Femur (tissue), 1 donor: ENCODE measurements at regions not wholly inside any gene's neighbourhood (a gene's known extent, or its start where the extent isn't known, plus 50 kb on each side); places are given as distances from the start of the nearest gene placed in this dataset.
"Not testable (repeated sequence)": the region's sequence is repeated elsewhere in the genome, so short reads cannot be mapped to it uniquely, and the experiment has no call there.

Source experiments
- DNase-seq: peaks from one replicate; pipeline ENCODE4 v3.0.0-alpha.2; 2017

GRCh38 chr12:76176940-76177339 lies 92.5 kb upstream of the NAP1L1 start:
- no peak for DNase-seq

- DNase-seq, result not testable (repeated sequence)
These were observed 91.5 kb upstream of the NAP1L1 start for GRCh38 chr12:76175946-76176345.

- no peak for DNase-seq
These were observed 89.3 kb upstream of the NAP1L1 start for GRCh38 chr12:76173756-76174155.

- DNase-seq, result peak; percentile 67
These were observed 74.2 kb upstream of the NAP1L1 start for GRCh38 chr12:76158518-76159321.

- DNase-seq, result no peak
These were observed 72.2 kb upstream of the NAP1L1 start for GRCh38 chr12:76156726-76157125.

- DNase-seq, result no peak
These were observed 71.8 kb upstream of the NAP1L1 start for GRCh38 chr12:76156314-76156713.

- DNase-seq, result no peak
These were observed 70.7 kb upstream of the NAP1L1 start for GRCh38 chr12:76155157-76155670.

GRCh38 chr12:76153616-76154015 lies 69.1 kb upstream of the NAP1L1 start:
- DNase-seq, result no peak

GRCh38 chr12:76152181-76152807 lies 67.8 kb upstream of the NAP1L1 start:
- DNase-seq, result no peak

GRCh38 chr12:76144245-76144549 lies 59.7 kb upstream of the NAP1L1 start:
- DNase-seq, result peak; percentile 46

- no peak for DNase-seq
These were observed 59.1 kb upstream of the NAP1L1 start for GRCh38 chr12:76143343-76144244.

GRCh38 chr12:76142305-76142704 lies 57.8 kb upstream of the NAP1L1 start:
- DNase-seq, result no peak

GRCh38 chr12:76138656-76139055 lies 54.2 kb upstream of the NAP1L1 start:
- no peak for DNase-seq

GRCh38 chr12:76137606-76138005 lies 53.1 kb upstream of the NAP1L1 start:
- DNase-seq, result no peak

- no peak for DNase-seq
These were observed 51.0 kb upstream of the NAP1L1 start for GRCh38 chr12:76135456-76135855.
